ENCODE measurements at regions not wholly inside any gene's neighbourhood (a gene's known extent, or its start where the extent isn't known, plus 50 kb on each side); places are given as distances from the start of the nearest gene placed in this dataset.

- DNase-seq (no peak), ATAC-seq (ENCODE audit: low FRiP score in 2 of 2) (no peak)
- Histone ChIP-seq H3K27ac (no peak overlapping the region), H3K36me3 (no peaks in the 10 kb centered on the region), H3K27me3 (no peaks in the 10 kb centered on the region), H3K9me3 (no peaks in the 10 kb centered on the region), H3K4me3 (no peak overlapping the region), H3K4me1 (no peaks in the 10 kb centered on the region)
- TF ChIP-seq POLR2A (IDR thresholded peaks at IDR 0.05) (no peak), EP300 (IDR thresholded peaks at IDR 0.05) (no peak), POLR2AphosphoS5 (IDR thresholded peaks at IDR 0.05) (no peak), CTCF (IDR thresholded peaks at IDR 0.05) (no peak)
- 62 to 64% methylated on average over 3 of the region's 3 CpGs for WGBS, 2 donors
Measured at GRCh38 chr2:228378696-228379425, 197.4 kb upstream of the SPHKAP start.

DNA sequence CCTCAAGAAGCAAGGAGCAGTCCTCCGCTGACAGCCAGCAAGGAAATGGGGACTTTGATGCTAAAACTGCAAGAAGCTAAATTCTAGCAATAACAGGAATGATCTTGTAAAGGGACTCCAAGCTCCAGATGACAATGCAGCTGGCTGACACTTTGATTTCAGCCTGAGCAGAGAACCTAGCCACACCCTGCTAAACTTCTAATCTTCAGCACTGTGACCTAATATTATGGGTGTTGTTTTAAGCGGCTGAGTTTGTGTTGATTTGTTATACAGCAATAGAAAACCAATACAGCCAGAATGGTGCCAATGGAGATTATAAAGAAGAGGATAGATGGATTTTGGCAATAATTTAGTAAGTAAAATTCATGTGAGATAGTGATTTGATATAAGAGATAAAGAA lies 196.7 kb upstream of the SPHKAP start:
- no peaks in the 10 kb centered on the region for H3K27me3 ChIP-seq
- no peaks in the 10 kb centered on the region for H3K4me1 ChIP-seq
- H3K4me3 ChIP-seq, result no peak overlapping the region
- ATAC-seq (ENCODE audit: low FRiP score in 2 of 2) (no peak), DNase-seq (no peak)
- no peaks in the 10 kb centered on the region for H3K36me3 ChIP-seq
- WGBS, 2 donors, result 81 to 89% methylated on average over 2 of the region's 2 CpGs
- TF ChIP-seq CTCF (IDR thresholded peaks at IDR 0.05) (no peak), EP300 (IDR thresholded peaks at IDR 0.05) (no peak), POLR2AphosphoS5 (IDR thresholded peaks at IDR 0.05) (no peak), POLR2A (IDR thresholded peaks at IDR 0.05) (no peak)
- H3K9me3 ChIP-seq, result no peaks in the 10 kb centered on the region
- no peak overlapping the region for H3K27ac ChIP-seq

DNA sequence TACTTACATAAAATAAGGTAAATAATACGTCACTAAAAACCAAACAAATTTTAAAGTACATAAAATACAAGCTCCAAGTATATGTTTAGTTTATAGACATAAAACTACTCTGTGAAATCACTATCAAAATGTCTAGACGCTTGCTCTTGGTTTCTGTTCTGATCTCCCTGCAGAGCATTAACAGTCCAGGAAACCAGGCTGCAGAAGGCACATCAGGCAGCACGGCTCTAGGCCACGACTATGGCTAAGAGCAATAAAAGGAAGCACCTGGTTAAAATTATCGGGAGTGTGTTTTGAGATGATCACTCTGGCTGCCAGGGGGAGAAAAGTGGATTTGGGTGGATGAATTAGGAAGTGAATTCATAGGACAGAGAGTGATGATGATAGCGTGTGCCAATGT lies 196.0 kb upstream of the SPHKAP start:
- Histone ChIP-seq H3K9me3 (no peaks in the 10 kb centered on the region), H3K4me1 (no peaks in the 10 kb centered on the region), H3K27me3 (no peaks in the 10 kb centered on the region), H3K36me3 (no peaks in the 10 kb centered on the region), H3K27ac (no peak overlapping the region), H3K4me3 (no peak overlapping the region)
- ATAC-seq (ENCODE audit: low FRiP score in 2 of 2) (no peak), DNase-seq (no peak)
- WGBS, 2 donors, result 59 to 61% methylated on average over 6 of the region's 6 CpGs
- no peak for TF ChIP-seq EP300 (IDR thresholded peaks at IDR 0.05)
- no peak for TF ChIP-seq POLR2A (IDR thresholded peaks at IDR 0.05)
- no peak for TF ChIP-seq POLR2AphosphoS5 (IDR thresholded peaks at IDR 0.05)
- no peak for TF ChIP-seq CTCF (IDR thresholded peaks at IDR 0.05)

DNA sequence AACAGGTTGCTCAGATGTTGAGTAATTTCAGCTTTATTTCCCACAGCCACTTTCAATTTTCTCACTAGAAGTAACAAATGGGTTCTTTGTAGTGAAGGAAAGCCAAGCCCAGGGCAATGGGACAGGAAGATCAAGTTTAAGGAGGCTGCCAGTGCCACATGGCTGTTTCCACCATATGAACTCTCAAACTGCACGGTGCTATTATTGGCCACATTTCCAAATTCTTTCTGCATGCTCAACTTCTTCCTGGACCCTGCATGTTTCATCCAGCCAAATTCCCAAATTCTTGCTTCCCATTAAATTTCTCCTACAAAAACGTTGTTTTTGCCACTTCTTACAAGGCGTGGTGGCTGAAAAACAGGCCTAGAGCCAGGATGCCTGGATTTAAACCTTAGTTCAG lies 193.3 kb upstream of the SPHKAP start:
- 59 to 62% methylated on average over 3 of the region's 3 CpGs for WGBS, 2 donors
- Histone ChIP-seq H3K27ac (no peak overlapping the region), H3K27me3 (no peaks in the 10 kb centered on the region), H3K4me1 (no peaks in the 10 kb centered on the region), H3K9me3 (no peaks in the 10 kb centered on the region), H3K36me3 (no peaks in the 10 kb centered on the region), H3K4me3 (no peak overlapping the region)
- no peak for TF ChIP-seq EP300 (IDR thresholded peaks at IDR 0.05)
- no peak for TF ChIP-seq CTCF (IDR thresholded peaks at IDR 0.05)
- no peak for TF ChIP-seq POLR2AphosphoS5 (IDR thresholded peaks at IDR 0.05)
- TF ChIP-seq POLR2A (IDR thresholded peaks at IDR 0.05), result no peak
- DNase-seq (no peak), ATAC-seq (ENCODE audit: low FRiP score in 2 of 2) (no peak)

DNA sequence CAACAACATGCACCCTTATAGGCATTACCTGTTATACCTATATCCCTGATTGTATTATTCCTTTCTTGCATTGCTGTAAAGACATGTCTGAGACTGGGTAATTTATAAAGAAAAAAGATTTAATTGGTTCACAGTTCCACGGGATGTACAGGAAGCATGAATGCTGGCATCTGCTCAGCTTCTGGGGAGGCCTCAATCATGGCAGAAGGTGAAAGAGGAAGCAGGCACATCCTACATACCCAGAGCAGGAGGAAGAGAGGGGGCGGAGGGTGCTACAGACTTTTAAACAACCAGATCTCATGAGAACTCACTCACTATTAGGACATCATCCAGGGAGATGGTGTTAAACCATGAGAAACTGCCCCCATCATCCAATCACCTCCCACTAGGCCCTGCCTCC lies 191.7 kb upstream of the SPHKAP start:
- WGBS, 2 donors, result 58 to 74% methylated on average over 2 of the region's 2 CpGs
- H3K27me3 ChIP-seq, result no peaks in the 10 kb centered on the region
- no peak overlapping the region for H3K27ac ChIP-seq

More for the DNA sequence above, 191.7 kb upstream of the SPHKAP start:
- ATAC-seq (ENCODE audit: low FRiP score in 2 of 2) (no peak), DNase-seq (no peak)
- Histone ChIP-seq H3K4me3 (no peak overlapping the region), H3K9me3 (no peaks in the 10 kb centered on the region), H3K36me3 (no peaks in the 10 kb centered on the region), H3K4me1 (no peaks in the 10 kb centered on the region)
- TF ChIP-seq POLR2A (IDR thresholded peaks at IDR 0.05), result no peak
- no peak for TF ChIP-seq CTCF (IDR thresholded peaks at IDR 0.05)
- no peak for TF ChIP-seq POLR2AphosphoS5 (IDR thresholded peaks at IDR 0.05)
